ENCODE measurements at regions not wholly inside any gene's neighbourhood (a gene's known extent, or its start where the extent isn't known, plus 50 kb on each side); places are given as distances from the start of the nearest gene placed in this dataset.

GRCh38 chr21:41653954-41654491 is 112.8 kb downstream of the RIPK4 start:
- H3K4me1 ChIP-seq (ENCODE audit: control insufficient read depth, insufficient read depth, low read length) = peaks cover 36% of the 10 kb centered on the region
- WGBS (ENCODE audit: insufficient coverage) = no CpG with 5 or more reads among the region's 3 CpGs

GRCh38 chr21:41653243-41653953 is 113.5 kb downstream of the RIPK4 start:
- WGBS (ENCODE audit: insufficient coverage) = 72% methylated on average over 7 of the region's 13 CpGs
- Histone ChIP-seq H3K4me3 (ENCODE audit: low read length) (no peak overlapping the region), H3K4me1 (ENCODE audit: control insufficient read depth, insufficient read depth, low read length) (peaks cover 39% of the 10 kb centered on the region), H3K9me3 (replicated peaks; ENCODE audit: control insufficient read depth, low read depth, low read length) (no peaks in the 10 kb centered on the region), H3K27me3 (ENCODE audit: control insufficient read depth, insufficient read depth, low read length) (peaks cover under 1% of the 10 kb centered on the region), H3K36me3 (ENCODE audit: control insufficient read depth, insufficient read depth, low read length) (no peaks in the 10 kb centered on the region), H3K27ac (ENCODE audit: low read length) (peak overlapping the region; percentile 42)
- DNase-seq = no peak

More at GRCh38 chr21:41653954-41654491, 112.8 kb downstream of the RIPK4 start:
- Histone ChIP-seq H3K27ac (ENCODE audit: low read length) (peak overlapping the region; percentile 42), H3K9me3 (replicated peaks; ENCODE audit: control insufficient read depth, low read depth, low read length) (no peaks in the 10 kb centered on the region), H3K36me3 (ENCODE audit: control insufficient read depth, insufficient read depth, low read length) (no peaks in the 10 kb centered on the region), H3K4me3 (ENCODE audit: low read length) (no peak overlapping the region), H3K27me3 (ENCODE audit: control insufficient read depth, insufficient read depth, low read length) (peaks cover 2% of the 10 kb centered on the region)
- DNase-seq = peak; percentile 64

GRCh38 chr21:41651830-41652229 is 115.0 kb downstream of the RIPK4 start:
- Histone ChIP-seq H3K4me1 (ENCODE audit: control insufficient read depth, insufficient read depth, low read length) (peaks cover 37% of the 10 kb centered on the region), H3K27me3 (ENCODE audit: control insufficient read depth, insufficient read depth, low read length) (peaks cover 3% of the 10 kb centered on the region), H3K9me3 (replicated peaks; ENCODE audit: control insufficient read depth, low read depth, low read length) (no peaks in the 10 kb centered on the region), H3K4me3 (ENCODE audit: low read length) (no peak overlapping the region), H3K27ac (ENCODE audit: low read length) (peak overlapping the region; percentile 13), H3K36me3 (ENCODE audit: control insufficient read depth, insufficient read depth, low read length) (no peaks in the 10 kb centered on the region)
- no peak for DNase-seq
- 84% methylated on average over 3 of the region's 6 CpGs for WGBS (ENCODE audit: insufficient coverage)

GRCh38 chr21:41651406-41651805 is 115.4 kb downstream of the RIPK4 start:
- WGBS (ENCODE audit: insufficient coverage) = 33% methylated on average over 6 of the region's 8 CpGs
- Histone ChIP-seq H3K4me1 (ENCODE audit: control insufficient read depth, insufficient read depth, low read length) (peaks cover 37% of the 10 kb centered on the region), H3K36me3 (ENCODE audit: control insufficient read depth, insufficient read depth, low read length) (no peaks in the 10 kb centered on the region), H3K9me3 (replicated peaks; ENCODE audit: control insufficient read depth, low read depth, low read length) (no peaks in the 10 kb centered on the region), H3K27me3 (ENCODE audit: control insufficient read depth, insufficient read depth, low read length) (peaks cover 3% of the 10 kb centered on the region), H3K4me3 (ENCODE audit: low read length) (no peak overlapping the region), H3K27ac (ENCODE audit: low read length) (no peak overlapping the region)
- DNase-seq = peak; percentile 50

- peaks cover 37% of the 10 kb centered on the region for H3K4me1 ChIP-seq (ENCODE audit: control insufficient read depth, insufficient read depth, low read length)
- no peaks in the 10 kb centered on the region for H3K9me3 ChIP-seq (replicated peaks; ENCODE audit: control insufficient read depth, low read depth, low read length)
- H3K27me3 ChIP-seq (ENCODE audit: control insufficient read depth, insufficient read depth, low read length) = peaks cover 3% of the 10 kb centered on the region
- no peak for DNase-seq
- no peak overlapping the region for H3K4me3 ChIP-seq (ENCODE audit: low read length)
- no peaks in the 10 kb centered on the region for H3K36me3 ChIP-seq (ENCODE audit: control insufficient read depth, insufficient read depth, low read length)
- H3K27ac ChIP-seq (ENCODE audit: low read length) = no peak overlapping the region
- 80% methylated on average over 16 of the region's 19 CpGs for WGBS (ENCODE audit: insufficient coverage)
Measured at GRCh38 chr21:41650526-41651145, 116.2 kb downstream of the RIPK4 start.

DNA sequence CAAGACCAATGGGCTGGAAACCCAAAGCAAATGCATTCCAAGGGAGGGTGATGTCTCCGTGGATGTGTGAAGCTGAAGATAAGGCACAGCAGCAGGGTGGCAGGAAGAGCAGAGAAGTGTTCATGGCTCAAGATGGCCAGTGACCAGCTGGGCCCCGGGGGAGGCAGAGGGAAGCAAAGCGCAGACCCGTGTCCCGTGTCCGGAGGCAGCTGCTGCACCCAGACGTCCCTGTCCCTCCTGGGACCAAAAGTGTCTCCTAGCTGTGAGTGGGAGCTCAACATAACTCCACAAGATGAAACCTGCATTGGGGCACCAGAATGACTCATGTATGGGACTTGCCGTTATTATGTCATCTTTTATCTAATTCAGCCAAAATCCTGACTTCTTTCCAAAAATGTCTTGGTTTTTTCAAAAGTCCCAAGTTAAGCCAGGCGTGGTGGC is 118.2 kb downstream of the RIPK4 start:
- Histone ChIP-seq H3K27ac (ENCODE audit: low read length) (no peak overlapping the region), H3K4me3 (ENCODE audit: low read length) (no peak overlapping the region), H3K27me3 (ENCODE audit: control insufficient read depth, insufficient read depth, low read length) (peaks cover 3% of the 10 kb centered on the region), H3K9me3 (replicated peaks; ENCODE audit: control insufficient read depth, low read depth, low read length) (no peaks in the 10 kb centered on the region), H3K4me1 (ENCODE audit: control insufficient read depth, insufficient read depth, low read length) (peaks cover 27% of the 10 kb centered on the region), H3K36me3 (ENCODE audit: control insufficient read depth, insufficient read depth, low read length) (no peaks in the 10 kb centered on the region)
- WGBS (ENCODE audit: insufficient coverage) = 66% methylated on average over 8 of the region's 9 CpGs
- DNase-seq = no peak

- H3K36me3 ChIP-seq (ENCODE audit: control insufficient read depth, insufficient read depth, low read length) = no peaks in the 10 kb centered on the region
- no peak overlapping the region for H3K27ac ChIP-seq (ENCODE audit: low read length)
- no peak overlapping the region for H3K4me3 ChIP-seq (ENCODE audit: low read length)
- H3K27me3 ChIP-seq (ENCODE audit: control insufficient read depth, insufficient read depth, low read length) = peaks cover 3% of the 10 kb centered on the region
- WGBS (ENCODE audit: insufficient coverage) = 87% methylated on average over 6 of the region's 9 CpGs
- no peak for DNase-seq
- peaks cover 23% of the 10 kb centered on the region for H3K4me1 ChIP-seq (ENCODE audit: control insufficient read depth, insufficient read depth, low read length)
- no peaks in the 10 kb centered on the region for H3K9me3 ChIP-seq (replicated peaks; ENCODE audit: control insufficient read depth, low read depth, low read length)
Measured at GRCh38 chr21:41647806-41648561, 118.9 kb downstream of the RIPK4 start.

GRCh38 chr21:41643246-41643966 is 123.4 kb downstream of the RIPK4 start:
- peaks cover 17% of the 10 kb centered on the region for H3K4me1 ChIP-seq (ENCODE audit: control insufficient read depth, insufficient read depth, low read length)
- no CpG with 5 or more reads among the region's 10 CpGs for WGBS (ENCODE audit: insufficient coverage)
- no peak for DNase-seq
- H3K27ac ChIP-seq (ENCODE audit: low read length) = no peak overlapping the region
- peaks cover 3% of the 10 kb centered on the region for H3K27me3 ChIP-seq (ENCODE audit: control insufficient read depth, insufficient read depth, low read length)
- peaks cover 2% of the 10 kb centered on the region for H3K9me3 ChIP-seq (replicated peaks; ENCODE audit: control insufficient read depth, low read depth, low read length)
- H3K36me3 ChIP-seq (ENCODE audit: control insufficient read depth, insufficient read depth, low read length) = no peaks in the 10 kb centered on the region
- H3K4me3 ChIP-seq (ENCODE audit: low read length) = no peak overlapping the region

GRCh38 chr21:41641821-41642701 is 124.8 kb downstream of the RIPK4 start:
- Histone ChIP-seq H3K27ac (ENCODE audit: low read length) (peak overlapping the region; percentile 65), H3K4me3 (ENCODE audit: low read length) (no peak overlapping the region), H3K36me3 (ENCODE audit: control insufficient read depth, insufficient read depth, low read length) (no peaks in the 10 kb centered on the region), H3K9me3 (replicated peaks; ENCODE audit: control insufficient read depth, low read depth, low read length) (peaks cover 4% of the 10 kb centered on the region), H3K27me3 (ENCODE audit: control insufficient read depth, insufficient read depth, low read length) (no peaks in the 10 kb centered on the region), H3K4me1 (ENCODE audit: control insufficient read depth, insufficient read depth, low read length) (peaks cover 15% of the 10 kb centered on the region)
- DNase-seq = peak; percentile 81
- 7% methylated on average over 10 of the region's 16 CpGs for WGBS (ENCODE audit: insufficient coverage)
